AG04449 (cell line): ENCODE measurements at regions not wholly inside any gene's neighbourhood (a gene's known extent, or its start where the extent isn't known, plus 50 kb on each side); places are given as distances from the start of the nearest gene placed in this dataset.
"Not testable (repeated sequence)": the region's sequence is repeated elsewhere in the genome, so short reads cannot be mapped to it uniquely, and the experiment has no call there.

Experiments used
- CTCF ChIA-PET: fragments of 350-600 bp; formaldehyde crosslinking; extraction: SDS; loops from one replicate; lab custom pipeline; 2021; ENCODE audit warnings: antibody characterized with exemption; lab: Yijun Ruan, JAX
- POLR2A ChIA-PET: fragments of 400-600, 350-600 bp; formaldehyde crosslinking; extraction: SDS; loops from one replicate; lab custom pipeline; 2020; ENCODE audit warnings: antibody characterized with exemption, inconsistent platforms; lab: Yijun Ruan, JAX
- DNase-seq: peaks from one replicate; pipeline ENCODE4 v3.0.0-alpha.2; 2010; ENCODE audit warnings: low read depth, low spot score
- H3K4me3 ChIP-seq: 2 replicates; pipeline ENCODE4 v1.5.1; 2011; ENCODE audit warnings: low read depth, mild to moderate bottlenecking, control low read depth, low read length

DNA sequence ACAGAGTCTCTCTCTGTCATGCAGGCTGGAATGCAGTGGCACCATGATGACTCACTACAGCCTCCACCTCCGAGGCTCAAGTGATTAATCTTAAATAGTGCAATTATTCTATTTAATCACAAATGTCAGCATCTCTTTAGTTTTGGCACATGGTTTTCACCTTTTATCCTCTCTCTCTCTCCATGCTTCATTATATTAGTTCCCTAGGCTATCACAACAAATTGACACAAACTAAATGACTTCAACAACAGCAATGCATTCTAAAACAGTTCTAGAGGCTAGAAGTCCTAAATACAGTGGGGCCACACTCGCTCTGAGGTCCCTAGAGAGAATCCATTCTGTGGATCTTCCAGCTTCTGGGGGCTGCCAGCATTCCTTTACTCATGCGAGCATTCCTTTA is 178.2 kb upstream of the ZNG1F start:
- DNase-seq = not testable (repeated sequence)

DNA sequence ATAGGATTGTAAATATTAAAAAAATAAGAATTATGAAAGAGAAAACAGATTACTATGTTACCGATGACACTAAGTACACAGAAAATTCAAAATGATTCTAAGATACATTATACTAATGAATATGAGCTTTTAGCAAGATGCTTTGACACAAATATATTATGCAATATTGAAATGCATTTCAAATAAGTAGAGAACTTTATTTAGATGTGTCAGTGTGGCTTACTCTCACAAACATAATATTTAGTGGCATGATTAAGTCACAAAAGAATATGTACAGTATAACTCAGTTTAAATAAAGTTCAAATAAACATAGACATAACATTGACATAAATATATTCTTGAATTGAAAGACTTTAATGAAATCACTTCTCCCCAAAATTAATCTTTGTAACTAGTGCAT is 172.7 kb upstream of the ZNG1F start:
- DNase-seq, H3K4me3 ChIP-seq, POLR2A ChIA-PET, CTCF ChIA-PET: not testable (repeated sequence)

More for the DNA sequence above, 178.2 kb upstream of the ZNG1F start:
- POLR2A ChIA-PET, CTCF ChIA-PET, H3K4me3 ChIP-seq: not testable (repeated sequence)

DNA sequence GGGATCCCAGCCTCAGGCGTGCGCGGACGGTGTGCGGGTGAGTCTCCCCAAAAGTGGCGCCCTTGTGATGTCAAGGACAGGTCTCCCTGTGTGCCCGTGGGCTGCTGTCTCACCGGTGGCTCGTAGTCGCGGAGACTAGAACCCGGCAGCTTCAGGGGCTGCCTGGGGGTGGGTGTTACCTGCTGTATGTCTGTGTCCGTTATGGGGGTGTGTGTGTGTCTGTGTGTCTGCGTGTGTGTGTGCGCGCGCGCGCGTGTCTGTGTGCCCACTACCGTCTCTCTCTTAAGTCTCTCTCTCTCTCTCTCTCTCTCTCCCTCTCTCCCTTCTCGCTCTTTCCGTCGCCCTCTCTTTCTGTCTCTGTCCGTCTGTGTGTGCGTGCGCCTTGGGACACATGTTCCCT is 170.0 kb upstream of the ZNG1F start:
- CTCF ChIA-PET, DNase-seq, POLR2A ChIA-PET: not testable (repeated sequence)
- H3K4me3 ChIP-seq = peak overlapping the region; percentile 69

DNA sequence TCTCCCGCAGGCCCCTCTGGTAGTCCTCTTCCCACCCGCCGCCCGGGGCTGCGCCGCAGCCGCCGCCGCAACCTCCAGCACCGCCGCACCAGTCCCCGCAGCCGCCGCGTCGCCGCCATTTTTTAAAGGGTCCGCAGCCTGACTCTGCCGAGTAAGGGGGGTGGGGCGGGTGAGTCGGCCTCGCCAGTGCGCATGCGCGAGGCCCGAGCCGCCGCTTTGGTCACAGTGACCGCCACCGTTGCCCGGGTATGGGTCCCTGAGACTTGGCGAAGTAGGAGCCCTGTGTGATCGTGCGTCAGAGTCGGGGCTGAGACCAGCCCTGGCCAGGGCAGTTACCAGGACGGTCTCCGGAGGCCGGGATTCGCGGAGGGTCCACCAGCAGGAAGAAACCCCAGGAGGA is 169.6 kb upstream of the ZNG1F start:
- POLR2A ChIA-PET, CTCF ChIA-PET, DNase-seq: not testable (repeated sequence)
- H3K4me3 ChIP-seq = peak overlapping the region; percentile 69

DNA sequence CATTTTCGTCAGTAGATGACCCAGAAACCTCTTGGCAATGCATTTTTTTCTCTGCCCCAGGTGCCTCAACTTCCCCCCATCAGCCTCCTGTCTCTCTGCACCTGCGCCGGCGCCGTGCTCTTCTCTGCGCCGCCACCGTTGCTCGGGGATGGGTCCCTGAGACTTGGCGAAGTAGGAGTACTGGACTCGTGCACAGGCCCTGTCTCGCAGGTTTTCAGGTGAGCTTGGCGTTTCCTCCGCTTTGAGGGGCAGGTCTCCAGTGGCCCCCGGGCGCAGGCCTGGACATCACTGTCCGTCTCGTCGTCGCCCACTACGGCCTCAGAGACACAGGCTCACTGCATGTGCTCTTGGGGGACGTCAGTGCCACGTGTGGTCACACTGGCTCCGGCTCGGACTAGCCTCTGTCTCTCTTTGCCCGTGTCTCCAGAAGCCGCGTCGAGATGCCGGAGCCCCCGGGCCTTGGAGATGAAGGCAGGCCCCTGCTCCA is 168.8 kb upstream of the ZNG1F start:
- DNase-seq, CTCF ChIA-PET, POLR2A ChIA-PET: not testable (repeated sequence)

DNA sequence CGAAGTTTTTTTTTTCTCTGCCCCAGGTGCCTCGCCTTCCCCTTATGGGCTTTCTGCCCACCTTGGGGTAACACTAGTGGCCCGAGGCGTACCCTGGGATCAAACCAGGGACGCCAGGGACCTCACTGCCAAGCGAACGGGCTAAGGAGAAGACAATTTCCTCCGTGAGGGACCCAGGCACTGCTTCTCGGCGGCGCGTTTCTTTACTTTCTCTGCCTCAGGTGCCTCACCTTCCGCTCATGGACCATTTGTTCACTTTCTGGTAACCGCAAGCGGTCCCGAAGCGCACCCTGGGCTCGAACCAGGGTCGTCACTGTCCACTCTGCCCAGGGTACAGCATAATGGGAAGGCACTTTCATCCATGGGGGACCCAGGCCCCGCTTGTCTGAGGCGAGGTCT is 168.2 kb upstream of the ZNG1F start:
- H3K4me3 ChIP-seq, POLR2A ChIA-PET, CTCF ChIA-PET, DNase-seq: not testable (repeated sequence)

More for the DNA sequence above, 168.8 kb upstream of the ZNG1F start:
- H3K4me3 ChIP-seq = peak overlapping the region; percentile 42

DNA sequence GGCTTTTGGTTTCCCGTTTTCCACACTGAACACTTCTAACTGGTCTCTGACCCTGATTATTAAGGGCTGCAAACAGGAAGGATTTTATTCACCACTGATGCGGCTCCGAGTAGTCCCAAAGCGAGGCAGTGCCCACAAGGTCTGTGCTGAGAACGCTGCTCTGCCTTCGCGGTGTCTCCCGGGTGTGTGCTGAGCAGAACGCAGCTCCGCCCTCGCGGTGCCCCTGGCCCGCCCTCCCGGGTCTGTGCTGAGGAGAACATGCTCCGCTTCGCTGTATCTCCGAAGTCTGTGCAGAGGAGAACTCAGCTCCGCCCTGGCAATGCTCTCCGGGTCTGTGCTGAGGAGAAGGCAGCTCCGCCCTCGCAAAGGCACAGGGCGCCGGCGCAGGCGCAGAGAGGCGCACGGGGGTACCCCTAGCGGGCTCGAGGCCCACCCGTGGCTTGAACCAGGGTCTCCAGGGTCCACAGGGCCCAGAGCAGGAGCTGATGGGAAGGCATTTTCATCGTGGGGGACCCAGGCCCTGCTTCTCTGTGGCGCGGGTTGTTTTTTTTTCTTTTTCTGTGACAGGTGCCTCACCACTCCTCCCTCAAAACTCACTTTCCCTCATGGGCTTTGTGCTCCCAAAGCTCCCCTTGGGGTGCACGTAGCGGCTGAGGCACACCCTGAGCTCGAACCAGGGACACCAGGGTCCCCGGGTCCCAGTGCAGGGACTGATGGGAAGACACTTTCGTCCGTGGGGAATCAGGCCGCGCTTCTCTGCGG is 167.7 kb upstream of the ZNG1F start:
- H3K4me3 ChIP-seq, CTCF ChIA-PET, DNase-seq, POLR2A ChIA-PET: not testable (repeated sequence)

DNA sequence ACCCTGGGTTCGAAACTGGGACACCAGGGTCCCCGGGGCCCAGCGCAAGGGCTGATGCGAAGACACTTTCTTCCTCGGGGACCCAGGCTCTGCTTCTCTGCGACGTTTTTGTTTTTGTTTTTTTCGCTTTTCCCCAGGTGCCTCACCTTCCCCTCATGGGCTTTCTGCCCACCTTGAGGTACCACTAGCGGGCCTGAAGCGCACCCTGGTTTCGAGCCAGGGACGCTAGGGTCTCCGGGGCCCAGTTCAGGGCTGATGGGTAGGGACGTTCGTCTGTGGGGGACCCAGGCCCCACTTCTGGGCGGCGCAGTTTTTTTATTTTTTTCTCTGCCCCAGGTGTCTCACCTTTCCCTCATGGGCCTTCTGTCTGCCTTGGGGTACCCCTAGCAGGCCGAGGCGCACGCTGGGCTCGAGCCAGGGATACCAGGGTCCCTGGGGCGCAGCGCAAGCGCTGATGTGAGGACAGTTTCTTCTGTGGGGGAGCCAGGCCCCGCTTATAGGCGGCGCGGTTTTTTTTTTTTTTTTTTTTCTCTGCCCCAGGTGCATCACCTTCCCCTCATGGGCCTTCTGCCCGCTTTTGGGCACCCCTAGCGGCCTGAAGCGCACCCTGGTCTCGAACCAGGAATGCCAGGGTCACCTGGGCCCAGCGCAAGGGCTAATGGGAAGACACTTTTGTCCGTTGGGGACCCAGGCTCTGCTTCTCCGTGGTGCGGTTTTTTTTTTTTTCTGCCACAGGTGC is 166.8 kb upstream of the ZNG1F start:
- POLR2A ChIA-PET, CTCF ChIA-PET, DNase-seq, H3K4me3 ChIP-seq: not testable (repeated sequence)

DNA sequence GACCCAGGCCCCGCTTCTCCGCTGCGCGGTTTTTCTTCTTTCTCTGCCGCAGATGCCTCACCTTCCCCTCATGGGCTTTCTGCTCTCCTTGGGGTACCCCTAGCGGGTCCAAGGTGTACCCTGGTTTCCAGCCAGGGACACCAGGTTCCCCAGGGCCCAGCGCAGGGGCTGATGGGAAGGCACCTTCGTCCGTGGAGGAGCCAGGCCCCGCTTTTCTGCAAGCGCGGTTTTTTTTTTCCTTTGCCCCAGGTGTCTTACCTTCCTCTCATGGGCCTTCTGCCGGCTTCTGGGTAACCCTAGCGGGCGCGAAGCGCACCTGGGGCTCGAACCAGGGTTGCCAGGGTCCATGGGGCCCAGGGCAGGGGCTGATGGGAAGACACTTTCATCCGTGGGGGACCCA is 165.9 kb upstream of the ZNG1F start:
- CTCF ChIA-PET, POLR2A ChIA-PET, DNase-seq, H3K4me3 ChIP-seq: not testable (repeated sequence)

DNA sequence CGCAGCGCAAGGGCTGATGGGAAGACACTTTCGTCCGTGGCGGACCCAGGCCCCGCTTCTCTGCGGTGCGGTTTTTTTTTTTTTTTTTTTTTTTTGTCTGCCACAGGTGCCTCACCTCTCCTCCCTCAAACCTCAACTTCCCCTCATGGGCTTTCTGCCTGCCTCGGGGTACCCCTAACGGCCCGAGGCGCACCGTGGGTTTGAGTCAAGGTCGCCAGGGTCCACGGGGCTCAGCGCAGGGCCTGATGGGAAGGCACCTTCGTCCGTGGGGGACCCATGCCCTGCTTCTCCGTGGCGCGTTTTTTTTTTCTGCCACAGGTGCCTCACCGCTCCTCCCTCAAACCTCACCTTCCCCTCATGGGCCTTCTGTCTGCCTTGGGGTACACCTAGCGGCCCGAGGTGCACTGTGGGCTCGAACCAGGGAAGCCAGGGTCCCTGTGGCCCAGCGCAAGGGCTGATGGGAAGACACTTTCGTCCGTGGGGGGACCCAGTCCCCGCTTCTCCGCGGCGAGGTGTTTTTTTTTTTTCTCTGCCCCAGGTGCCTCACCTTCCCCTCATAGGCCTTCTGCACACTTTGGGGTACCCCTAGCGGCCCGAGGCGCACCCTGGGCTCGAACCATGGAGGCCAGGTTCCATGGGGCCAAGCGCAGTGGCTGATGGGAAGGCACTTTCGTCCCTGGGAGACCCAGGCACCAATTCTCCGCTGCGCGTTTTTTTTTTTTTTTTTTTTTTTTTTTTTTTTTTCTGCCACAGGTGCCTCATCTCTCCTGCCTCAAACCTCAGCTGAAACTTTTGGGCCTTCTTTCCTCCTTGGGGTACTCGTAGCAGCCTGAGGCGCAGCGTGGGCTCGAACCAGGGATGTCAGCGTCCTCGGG is 165.2 kb upstream of the ZNG1F start:
- POLR2A ChIA-PET, CTCF ChIA-PET, H3K4me3 ChIP-seq, DNase-seq: not testable (repeated sequence)

DNA sequence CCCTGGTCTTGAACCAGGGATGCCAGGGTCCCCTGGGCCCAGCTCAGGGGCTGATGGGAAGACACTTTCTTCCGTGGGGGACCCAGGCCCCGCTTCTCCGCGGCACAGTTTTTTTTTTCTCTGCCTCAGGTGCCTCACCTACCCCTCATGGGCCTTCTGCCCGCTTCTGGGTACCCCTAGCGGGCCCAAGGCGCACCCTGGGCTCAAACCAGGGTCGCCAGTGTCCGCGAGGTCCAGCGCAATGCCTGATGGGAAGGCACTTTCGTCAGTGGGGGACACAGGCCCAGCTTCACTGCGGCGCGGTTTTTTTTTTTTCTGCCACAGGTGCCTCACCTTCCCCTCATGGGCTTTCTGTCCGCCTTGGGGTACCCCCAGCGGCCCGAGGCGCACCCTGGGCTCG is 163.9 kb upstream of the ZNG1F start:
- CTCF ChIA-PET, POLR2A ChIA-PET, DNase-seq, H3K4me3 ChIP-seq: not testable (repeated sequence)

DNA sequence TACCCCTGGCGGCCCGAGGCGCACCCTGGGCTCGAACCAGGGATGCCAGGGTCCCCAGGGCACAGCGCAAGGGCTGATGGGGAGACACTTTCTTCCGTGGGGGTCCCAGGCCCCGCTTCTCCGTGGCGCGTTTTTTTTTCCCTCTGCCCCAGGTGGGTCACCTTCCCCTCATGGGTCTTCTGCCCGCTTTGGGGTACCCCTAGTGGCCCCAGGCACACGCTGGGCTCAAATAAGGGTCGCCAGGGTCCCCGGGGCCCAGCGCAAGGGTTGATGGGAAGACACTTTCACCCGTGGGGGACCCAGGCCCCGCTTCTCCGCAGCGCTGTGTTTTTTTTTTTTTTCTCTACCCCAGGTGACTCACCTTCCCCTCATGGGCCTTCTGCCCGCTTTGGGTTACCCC is 163.3 kb upstream of the ZNG1F start:
- DNase-seq, POLR2A ChIA-PET, CTCF ChIA-PET, H3K4me3 ChIP-seq: not testable (repeated sequence)

DNA sequence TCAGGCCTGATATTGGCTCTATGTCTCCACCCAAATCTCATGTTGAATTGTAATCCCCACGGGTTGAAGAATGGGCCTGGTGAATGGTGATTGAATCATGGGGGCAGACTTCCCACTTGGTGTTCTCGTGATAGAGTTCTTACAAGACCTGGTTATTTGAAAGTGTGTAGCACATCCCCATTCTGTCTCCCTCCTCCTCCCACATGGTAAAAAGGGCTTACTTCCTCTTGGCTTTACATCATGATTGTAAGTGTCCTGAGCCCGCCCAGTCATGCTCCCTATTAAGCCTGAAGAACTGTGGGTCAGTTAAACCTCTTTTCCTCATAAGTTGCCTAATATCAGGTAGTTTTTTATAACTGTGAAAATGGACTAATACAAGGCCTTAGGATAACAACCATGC is 158.8 kb upstream of the ZNG1F start:
- H3K4me3 ChIP-seq, CTCF ChIA-PET, DNase-seq, POLR2A ChIA-PET: not testable (repeated sequence)

DNA sequence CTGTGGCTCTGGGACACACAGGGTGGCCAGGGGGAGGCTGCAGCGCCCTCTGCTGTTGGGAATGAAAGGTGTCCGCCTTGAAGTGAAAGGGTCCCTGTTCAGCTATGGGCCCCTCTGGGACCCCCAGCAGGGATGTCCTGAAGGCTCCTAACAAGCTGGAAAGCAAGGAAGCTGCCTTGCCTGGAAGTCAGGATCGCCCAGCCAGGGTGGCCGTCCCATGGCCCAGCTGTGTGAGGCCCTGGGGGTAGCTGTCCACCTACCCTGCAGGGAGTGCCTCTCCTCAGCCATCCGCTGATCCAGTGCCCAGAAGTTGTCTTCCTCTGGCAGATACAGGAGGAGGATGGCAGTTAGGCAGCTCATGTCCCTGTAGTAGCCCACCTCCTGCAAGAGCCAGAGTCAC is 143.4 kb upstream of the ZNG1F start:
- H3K4me3 ChIP-seq, DNase-seq, POLR2A ChIA-PET, CTCF ChIA-PET: not testable (repeated sequence)

DNA sequence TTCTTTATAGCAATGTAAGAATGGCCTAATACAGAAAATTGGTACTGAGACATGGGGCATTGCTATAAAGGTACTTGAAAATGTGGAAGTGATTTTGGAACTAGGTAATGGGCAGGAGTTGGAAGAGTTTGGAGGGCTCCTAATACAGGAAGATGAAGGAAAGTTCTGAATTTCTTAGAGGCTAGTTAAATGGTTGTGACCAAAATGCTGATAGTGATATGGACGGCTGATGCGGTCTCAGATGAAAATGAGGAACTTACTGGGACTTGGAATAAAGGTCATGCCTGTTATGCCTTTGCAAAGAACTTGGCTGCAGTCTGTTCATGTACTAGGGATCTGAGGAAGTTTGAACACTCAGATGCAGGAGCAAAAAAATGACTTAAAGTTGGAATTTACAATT is 132.2 kb upstream of the ZNG1F start:
- POLR2A ChIA-PET, DNase-seq, H3K4me3 ChIP-seq, CTCF ChIA-PET: not testable (repeated sequence)

DNA sequence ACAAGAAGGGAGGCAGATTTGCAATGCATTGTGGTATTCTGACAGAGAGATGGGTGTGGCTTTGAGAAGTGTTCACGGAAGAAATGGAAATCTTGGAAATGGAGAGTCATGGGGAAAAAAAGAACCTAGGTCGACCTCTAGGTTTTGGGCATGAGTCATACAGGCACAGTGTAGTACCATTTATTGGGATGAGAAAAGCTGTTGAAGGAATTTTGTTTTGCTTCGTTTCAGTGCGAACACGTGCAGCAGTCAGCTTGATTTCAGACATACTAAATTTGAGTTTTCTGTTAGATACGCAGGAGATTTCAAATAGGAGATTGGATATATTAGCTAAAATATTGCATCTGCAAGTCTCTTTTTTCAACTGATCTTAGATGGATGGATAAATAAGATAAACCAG is 119.8 kb upstream of the ZNG1F start:
- CTCF ChIA-PET, POLR2A ChIA-PET, DNase-seq, H3K4me3 ChIP-seq: not testable (repeated sequence)
